ENCODE measurements at regions not wholly inside any gene's neighbourhood (a gene's known extent, or its start where the extent isn't known, plus 50 kb on each side); places are given as distances from the start of the nearest gene placed in this dataset.

GRCh38 chr1:63129855-63130254 lies 192.5 kb upstream of the FOXD3 start:
- POLR2A ChIA-PET, result no interaction called here
- H3K9ac ChIP-seq (ENCODE audit: low read length), result no peak overlapping the region
- BruUV-seq (replicated peaks), result no TSS peak
- no peak overlapping the region for H3K27ac ChIP-seq (ENCODE audit: low read depth, low read length)
- no peak for ATAC-seq
- intact Hi-C loops (cut with micrococcal nuclease), result no loop called here
- H3K27me3 ChIP-seq (ENCODE audit: insufficient read depth, low read length), result peaks cover 61% of the 10 kb centered on the region
- H3K4me2 ChIP-seq (ENCODE audit: low read length), result no peak overlapping the region
- H3K9me2 ChIP-seq (ENCODE audit: insufficient read depth), result no peaks in the 10 kb centered on the region
- no peaks in the 10 kb centered on the region; the same call in 1 of the 2 replicates for H4K20me1 ChIP-seq (ENCODE audit: insufficient read depth)
- no peaks in the 10 kb centered on the region for H3K4me1 ChIP-seq (ENCODE audit: control insufficient read depth in 1 of 2, insufficient read depth in 2 of 2, low read length in 2 of 2)
- no peaks in the 10 kb centered on the region for H3K9me3 ChIP-seq (ENCODE audit: control insufficient read depth in 1 of 2, insufficient read depth in 1 of 2, low read depth in 1 of 2, low read length in 2 of 2)
- no peak overlapping the region for H3K4me3 ChIP-seq (replicated peaks in 1 of 2; ENCODE audit: low read depth in 1 of 2, low read length in 2 of 2)
- no peaks in the 10 kb centered on the region for H3K79me2 ChIP-seq (ENCODE audit: insufficient read depth, low read length)
- no peak overlapping the region for H2AFZ ChIP-seq (ENCODE audit: low read depth, low read length, poor library complexity, severe bottlenecking)
- TF ChIP-seq FOSL1 (IDR thresholded peaks at IDR 0.05; ENCODE audit: low read depth), result no peak
- DNase-seq (ENCODE audit: low read depth, low spot score), result no peak
- H3K36me3 ChIP-seq (ENCODE audit: control insufficient read depth in 1 of 2, insufficient read depth in 2 of 2, low read length in 2 of 2), result no peaks in the 10 kb centered on the region
- CTCF ChIA-PET, result interaction anchor here (1.1 kb wide), 1 partner anchor 19 kb away, joined by 3 read pairs; no protein-coding TSS in a partner anchor
- RAD21 ChIA-PET (ENCODE audit: low non-redundant PET in 1 of 2, low total read pairs in 2 of 2, uncharacterized antibody in 2 of 2, unreplicated experiment in 2 of 2), result no interaction called here

- intact Hi-C loops (cut with micrococcal nuclease), result no loop called here
- DNase-seq (ENCODE audit: low read depth, low spot score) (no peak), ATAC-seq (no peak)
- peaks cover 62% of the 10 kb centered on the region for H3K27me3 ChIP-seq (ENCODE audit: insufficient read depth, low read length)
- H3K27ac ChIP-seq (ENCODE audit: low read depth, low read length), result no peak overlapping the region
- H3K4me2 ChIP-seq (ENCODE audit: low read length), result no peak overlapping the region
- ChIA-PET CTCF (interaction anchor here (1.2 kb wide), 1 partner anchor 15 kb away, joined by 7 read pairs; no protein-coding TSS in a partner anchor), POLR2A (no interaction called here), RAD21 (ENCODE audit: low non-redundant PET in 1 of 2, low total read pairs in 2 of 2, uncharacterized antibody in 2 of 2, unreplicated experiment in 2 of 2) (no interaction called here)
- H3K4me3 ChIP-seq (replicated peaks in 1 of 2; ENCODE audit: low read depth in 1 of 2, low read length in 2 of 2), result no peak overlapping the region
- H3K4me1 ChIP-seq (ENCODE audit: control insufficient read depth in 1 of 2, insufficient read depth in 2 of 2, low read length in 2 of 2), result no peaks in the 10 kb centered on the region
- BruUV-seq (replicated peaks), result no TSS peak
- H2AFZ ChIP-seq (ENCODE audit: low read depth, low read length, poor library complexity, severe bottlenecking), result no peak overlapping the region
- H3K9ac ChIP-seq (ENCODE audit: low read length), result no peak overlapping the region
- TF ChIP-seq ATF3 (IDR thresholded peaks at IDR 0.05) (no peak), EGR1 (IDR thresholded peaks at IDR 0.05; ENCODE audit: low read depth) (no peak), ZNF274 (IDR thresholded peaks at IDR 0.05; ENCODE audit: low read depth, low read length) (no peak), SRF (IDR thresholded peaks at IDR 0.05; ENCODE audit: low read depth) (no peak), ZFX (IDR thresholded peaks at IDR 0.05) (no peak)
- no peaks in the 10 kb centered on the region for H3K36me3 ChIP-seq (ENCODE audit: control insufficient read depth in 1 of 2, insufficient read depth in 2 of 2, low read length in 2 of 2)
- no peaks in the 10 kb centered on the region for H4K20me1 ChIP-seq (ENCODE audit: insufficient read depth)
- no peaks in the 10 kb centered on the region for H3K9me3 ChIP-seq (ENCODE audit: control insufficient read depth in 1 of 2, insufficient read depth in 1 of 2, low read depth in 1 of 2, low read length in 2 of 2)
- H3K79me2 ChIP-seq (ENCODE audit: insufficient read depth, low read length), result no peaks in the 10 kb centered on the region
- H3K9me2 ChIP-seq (ENCODE audit: insufficient read depth), result no peaks in the 10 kb centered on the region
These were observed 187.7 kb upstream of the FOXD3 start for GRCh38 chr1:63134501-63135173.
